KMS-11 (cell line): ENCODE measurements at regions not wholly inside any gene's neighbourhood (a gene's known extent, or its start where the extent isn't known, plus 50 kb on each side); places are given as distances from the start of the nearest gene placed in this dataset.

Experiments used
- H2AFZ ChIP-seq: fragments of 200-600 bp; sonication (generic); 2 replicates; pipeline ENCODE4 v1.6.1; 2016; ENCODE audit warnings: antibody characterized with exemption, mixed run types, low read depth
- H3K27ac ChIP-seq: fragments of 200-600 bp; sonication (generic); 2 replicates; pipeline ENCODE4 v1.6.1; 2016; ENCODE audit warnings: mild to moderate bottlenecking, mixed run types
- H3K27me3 ChIP-seq: fragments of 200-600 bp; sonication (generic); 2 replicates; pipeline ENCODE4 v1.6.1; 2017; ENCODE audit warnings: mild to moderate bottlenecking, low read depth, mixed run types, moderate library complexity; ENCODE audit not compliant: insufficient read depth
- H3K36me3 ChIP-seq: fragments of 200-600 bp; sonication (generic); 2 replicates; pipeline ENCODE4 v1.6.1; 2017; ENCODE audit warnings: mild to moderate bottlenecking, mixed run types; ENCODE audit not compliant: insufficient read depth
- H3K4me1 ChIP-seq: fragments of 200-600 bp; sonication (generic); 2 replicates; pipeline ENCODE4 v1.6.1; 2016; ENCODE audit warnings: mild to moderate bottlenecking, low read depth, mixed run types; ENCODE audit not compliant: poor library complexity, severe bottlenecking
- H3K4me2 ChIP-seq: fragments of 200-600 bp; sonication (generic); 2 replicates; pipeline ENCODE4 v1.7.0; 2016; ENCODE audit warnings: mild to moderate bottlenecking, mixed run types
- H3K4me3 ChIP-seq: fragments of 200-600 bp; sonication (generic); IDR thresholded peaks from 2 replicates; pipeline ENCODE4 v1.6.1; 2017; ENCODE audit warnings: low read depth, low read length, mixed read lengths; ENCODE audit not compliant: insufficient read depth
- H3K79me2 ChIP-seq: fragments of 200-600 bp; sonication (generic); 2 replicates; pipeline ENCODE4 v1.6.1; 2016; ENCODE audit warnings: low read depth, mixed run types; ENCODE audit not compliant: insufficient read depth
- H3K9ac ChIP-seq: fragments of 200-600 bp; sonication (generic); 2 replicates; pipeline ENCODE4 v1.6.1; 2016; ENCODE audit warnings: mild to moderate bottlenecking, mixed run types
- H4K20me1 ChIP-seq: fragments of 200-600 bp; sonication (generic); 2 replicates; pipeline ENCODE4 v1.6.1; 2016; ENCODE audit warnings: mild to moderate bottlenecking, mixed run types; ENCODE audit not compliant: insufficient read depth
- TF ChIP-seq, protein P1 (sequence below): fragments of 200-600 bp; sonication (generic); conservative IDR thresholded peaks from 2 replicates; pipeline ENCODE4 v1.6.1; 2017; ENCODE audit warnings: low read depth, mild to moderate bottlenecking, antibody characterized with exemption, low read length, moderate library complexity, mixed read lengths

GRCh38 chr10:74760086-74760979 is 66.1 kb upstream of the KAT6B start:
- Histone ChIP-seq H3K27me3 (no peaks in the 10 kb centered on the region), H3K9ac (no peak overlapping the region), H3K4me3 (no peak overlapping the region), H3K27ac (no peak overlapping the region), H3K4me2 (no peak overlapping the region), H3K36me3 (no peaks in the 10 kb centered on the region), H2AFZ (no peak overlapping the region), H3K79me2 (no peaks in the 10 kb centered on the region), H4K20me1 (no peaks in the 10 kb centered on the region), H3K4me1 (no peaks in the 10 kb centered on the region)
- TF ChIP-seq, protein P1, sequence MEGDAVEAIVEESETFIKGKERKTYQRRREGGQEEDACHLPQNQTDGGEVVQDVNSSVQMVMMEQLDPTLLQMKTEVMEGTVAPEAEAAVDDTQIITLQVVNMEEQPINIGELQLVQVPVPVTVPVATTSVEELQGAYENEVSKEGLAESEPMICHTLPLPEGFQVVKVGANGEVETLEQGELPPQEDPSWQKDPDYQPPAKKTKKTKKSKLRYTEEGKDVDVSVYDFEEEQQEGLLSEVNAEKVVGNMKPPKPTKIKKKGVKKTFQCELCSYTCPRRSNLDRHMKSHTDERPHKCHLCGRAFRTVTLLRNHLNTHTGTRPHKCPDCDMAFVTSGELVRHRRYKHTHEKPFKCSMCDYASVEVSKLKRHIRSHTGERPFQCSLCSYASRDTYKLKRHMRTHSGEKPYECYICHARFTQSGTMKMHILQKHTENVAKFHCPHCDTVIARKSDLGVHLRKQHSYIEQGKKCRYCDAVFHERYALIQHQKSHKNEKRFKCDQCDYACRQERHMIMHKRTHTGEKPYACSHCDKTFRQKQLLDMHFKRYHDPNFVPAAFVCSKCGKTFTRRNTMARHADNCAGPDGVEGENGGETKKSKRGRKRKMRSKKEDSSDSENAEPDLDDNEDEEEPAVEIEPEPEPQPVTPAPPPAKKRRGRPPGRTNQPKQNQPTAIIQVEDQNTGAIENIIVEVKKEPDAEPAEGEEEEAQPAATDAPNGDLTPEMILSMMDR: no peak

DNA sequence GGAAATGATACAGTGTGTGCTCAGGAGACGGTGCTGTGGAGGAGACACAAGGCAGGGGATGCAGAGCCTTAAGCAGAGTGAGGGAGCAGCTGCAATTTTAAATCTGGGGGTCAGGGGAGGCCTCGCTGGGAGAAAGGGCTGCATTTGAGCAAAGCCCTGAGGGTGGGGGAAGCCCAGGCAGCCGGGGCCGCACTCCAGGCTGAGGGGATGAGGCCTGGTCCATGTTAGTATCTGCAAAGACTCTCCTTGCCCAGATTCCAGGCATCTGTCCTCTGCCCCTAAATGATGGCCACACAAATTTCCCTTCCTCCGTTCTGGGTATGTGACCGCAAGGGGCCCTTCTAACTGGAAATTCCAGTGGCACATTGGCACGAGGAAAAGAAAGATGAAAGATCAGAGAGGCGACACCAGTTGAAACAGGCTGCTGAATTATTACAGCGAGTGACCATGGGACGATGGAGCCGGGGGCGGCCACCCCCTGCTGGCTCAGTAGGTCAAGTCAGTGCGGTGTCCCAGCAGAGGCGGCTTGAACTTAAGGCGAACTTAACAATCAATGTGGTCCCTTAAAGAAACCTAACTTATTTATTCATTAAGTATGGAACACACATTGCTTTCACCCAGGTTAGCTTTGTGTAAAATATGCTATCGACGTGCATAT is 62.3 kb upstream of the KAT6B start:
- no peaks in the 10 kb centered on the region for H3K36me3 ChIP-seq
- no peaks in the 10 kb centered on the region for H4K20me1 ChIP-seq
- no peaks in the 10 kb centered on the region for H3K4me1 ChIP-seq
- no peaks in the 10 kb centered on the region for H3K79me2 ChIP-seq
- H3K4me3 ChIP-seq: no peak overlapping the region
- TF ChIP-seq, protein P1: no peak
- no peak overlapping the region for H3K4me2 ChIP-seq
- H3K27ac ChIP-seq: no peak overlapping the region
- H2AFZ ChIP-seq: no peak overlapping the region
- no peaks in the 10 kb centered on the region for H3K27me3 ChIP-seq
- no peak overlapping the region for H3K9ac ChIP-seq

DNA sequence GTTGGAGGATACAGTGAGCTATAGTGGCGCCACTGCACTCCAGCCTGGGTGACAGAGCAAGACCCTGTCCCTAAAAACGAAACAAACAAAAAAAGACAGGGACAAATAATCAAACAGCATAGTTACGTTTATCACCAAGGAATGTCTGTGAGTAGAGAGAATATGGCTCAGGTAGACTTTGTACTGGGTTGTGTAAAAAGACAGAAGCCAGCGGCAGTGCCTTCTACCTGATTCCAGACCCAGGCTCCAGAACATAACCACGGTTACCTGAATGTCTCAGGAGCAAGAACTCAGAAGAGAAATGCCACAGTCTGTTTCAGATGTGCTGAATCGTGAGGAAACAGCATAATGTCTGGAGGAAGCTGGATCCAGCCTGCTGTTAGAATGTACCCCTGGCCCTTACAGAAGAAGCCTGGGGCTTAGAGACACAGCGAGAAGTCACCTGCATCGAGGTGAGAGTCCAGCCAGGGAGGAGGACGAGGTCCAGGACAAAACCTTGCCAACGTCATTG is 60.9 kb upstream of the KAT6B start:
- H3K4me3 ChIP-seq: no peak overlapping the region
- H3K4me2 ChIP-seq: no peak overlapping the region
- H2AFZ ChIP-seq: no peak overlapping the region
- no peaks in the 10 kb centered on the region for H3K4me1 ChIP-seq
- no peaks in the 10 kb centered on the region for H3K27me3 ChIP-seq
- no peaks in the 10 kb centered on the region for H3K79me2 ChIP-seq
- H3K9ac ChIP-seq: no peak overlapping the region
- no peaks in the 10 kb centered on the region for H4K20me1 ChIP-seq
- no peak overlapping the region for H3K27ac ChIP-seq
- no peaks in the 10 kb centered on the region for H3K36me3 ChIP-seq
- TF ChIP-seq, protein P1: no peak

DNA sequence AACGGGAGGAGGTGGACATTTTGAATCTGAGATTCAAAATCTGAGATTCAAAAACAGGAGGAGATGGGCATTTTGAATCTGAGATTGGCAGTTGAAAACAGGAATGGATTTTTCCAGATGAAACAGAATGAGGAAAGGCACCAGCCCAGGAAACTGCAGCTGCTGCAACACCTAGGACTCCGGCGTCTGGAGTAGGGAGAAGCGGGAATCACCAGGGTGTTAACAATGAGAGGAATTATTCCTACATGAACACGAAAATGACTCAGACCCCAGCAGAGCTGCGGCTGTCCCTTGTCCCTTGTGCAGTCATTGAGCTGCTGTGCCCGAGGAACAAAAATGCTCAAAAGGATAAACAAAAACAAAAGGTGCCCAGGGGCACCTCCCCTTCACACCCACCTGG is 59.9 kb upstream of the KAT6B start:
- Histone ChIP-seq H2AFZ (no peak overlapping the region), H3K9ac (no peak overlapping the region)

More for the DNA sequence above, 59.9 kb upstream of the KAT6B start:
- no peaks in the 10 kb centered on the region for H3K36me3 ChIP-seq
- H3K4me3 ChIP-seq: no peak overlapping the region
- H3K79me2 ChIP-seq: no peaks in the 10 kb centered on the region
- TF ChIP-seq, protein P1: no peak
- H3K4me1 ChIP-seq: no peaks in the 10 kb centered on the region
- no peak overlapping the region for H3K27ac ChIP-seq
- H3K4me2 ChIP-seq: no peak overlapping the region
- H3K27me3 ChIP-seq: no peaks in the 10 kb centered on the region
- H4K20me1 ChIP-seq: no peaks in the 10 kb centered on the region
